Prostate gland (tissue), 2 donors: ENCODE measurements at regions not wholly inside any gene's neighbourhood (a gene's known extent, or its start where the extent isn't known, plus 50 kb on each side); places are given as distances from the start of the nearest gene placed in this dataset.

Experiments used
- CTCF ChIP-seq, 4 experiments: fragments of 200-600 bp in 2 of 4; fragments of 450-650 bp in 2 of 4; sonication (generic) in 2 of 4; IDR thresholded peaks; 1 replicate in 3 of 4; 2 replicates in 1 of 4; pipeline ENCODE4 v1.5.1; 2016 to 2019; ENCODE audit warnings: antibody characterized with exemption in 4 of 4, mild to moderate bottlenecking in 2 of 4, moderate library complexity in 2 of 4
- POLR2A ChIP-seq: fragments of 450-650 bp; IDR thresholded peaks from one replicate; pipeline ENCODE4 v1.6.1; 2016; ENCODE audit warnings: antibody characterized with exemption, mild to moderate bottlenecking
- POLR2AphosphoS5 ChIP-seq: sonication (generic); formaldehyde crosslinking; IDR thresholded peaks from one replicate; pipeline ENCODE4 v1.6.1; 2017; ENCODE audit warnings: antibody characterized with exemption

- TF ChIP-seq CTCF (IDR thresholded peaks at IDR 0.05): no peak
- TF ChIP-seq POLR2AphosphoS5: no peak
- TF ChIP-seq POLR2A: no peak
These were observed 1375.4 kb downstream of the NSUN3 start for GRCh38 chr3:95438274-95438673.
